Tibial nerve (tissue), 4 donors: ENCODE measurements at regions not wholly inside any gene's neighbourhood (a gene's known extent, or its start where the extent isn't known, plus 50 kb on each side); places are given as distances from the start of the nearest gene placed in this dataset.

ENCODE experiments used
- DNase-seq, 2 donors: peaks; one replicate each; pipeline ENCODE4 v3.0.0-alpha.2; 2019; ENCODE audit warnings: low spot score in 2 of 2
- H3K27ac ChIP-seq, 4 donors: fragments of 200-600 bp; sonication (generic) in 3 of 4; one replicate each; pipeline ENCODE4 v1.5.1; 2017 to 2019; ENCODE audit warnings: mild to moderate bottlenecking in 1 of 4
- H3K27me3 ChIP-seq, 2 donors: fragments of 200-600 bp; sonication (generic) in 1 of 2; one replicate each; pipeline versions ENCODE4 v1.5.1 to v1.6.0; 2017 to 2019
- H3K36me3 ChIP-seq, 3 donors: fragments of 200-600 bp; sonication (generic); one replicate each; pipeline ENCODE4 v1.5.1; 2018 to 2019
- H3K4me1 ChIP-seq, 4 donors: fragments of 200-600 bp; sonication (generic) in 3 of 4; one replicate each; pipeline ENCODE4 v1.5.1; 2017 to 2019
- H3K4me3 ChIP-seq, 4 donors: fragments of 200-600 bp; sonication (generic) in 3 of 4; one replicate each; pipeline ENCODE4 v1.5.1; 2017 to 2019; ENCODE audit warnings: mild to moderate bottlenecking in 1 of 4, moderate library complexity in 1 of 4
- H3K9me3 ChIP-seq, 4 donors: fragments of 200-600 bp; sonication (generic) in 3 of 4; one replicate each; pipeline ENCODE4 v1.5.1; 2017 to 2019
- EP300 ChIP-seq, 2 donors: sonication (generic); formaldehyde crosslinking; IDR thresholded peaks; one replicate each; pipeline ENCODE4 v1.6.1; 2017; ENCODE audit warnings: antibody characterized with exemption in 2 of 2, mild to moderate bottlenecking in 1 of 2
- POLR2A ChIP-seq, 2 donors: fragments of 450-650 bp; IDR thresholded peaks; one replicate each; pipeline ENCODE4 v1.6.1; 2017; ENCODE audit warnings: antibody characterized with exemption in 2 of 2, mild to moderate bottlenecking in 2 of 2, moderate library complexity in 2 of 2
- WGBS, 2 donors: methylation state at CpG; one replicate each; pipeline ENCODE4 v1.1.5; 2018; 5-methylcytosine and 5-hydroxymethylcytosine counted together
- TF ChIP-seq, protein P1 (sequence below), 5 experiments: fragments of 200-600 bp in 3 of 5; fragments of 450-650 bp in 2 of 5; sonication (generic) in 3 of 5; IDR thresholded peaks; one replicate each; pipeline ENCODE4 v1.5.1; 2016 to 2019; ENCODE audit warnings: antibody characterized with exemption in 5 of 5, mild to moderate bottlenecking in 3 of 5, moderate library complexity in 2 of 5

DNA sequence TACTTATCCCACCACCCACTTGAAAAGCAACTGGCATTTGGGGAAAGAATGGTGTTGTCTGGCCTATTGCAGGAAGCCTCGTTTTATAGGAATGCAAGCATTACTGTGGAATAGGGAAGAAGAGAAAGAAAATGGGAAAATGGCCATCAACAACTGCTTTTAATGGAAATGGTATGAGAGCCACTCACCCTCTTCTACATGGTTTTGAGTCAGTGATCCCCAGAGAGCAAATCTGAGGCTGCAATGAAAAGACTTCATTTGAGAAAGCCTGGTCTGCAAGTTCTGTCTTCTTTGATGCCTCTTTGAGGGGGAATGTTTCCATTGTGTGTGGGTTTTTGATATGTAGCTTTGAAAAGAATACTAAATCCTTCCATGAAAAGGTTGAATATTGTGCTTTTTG lies 172.3 kb upstream of the HDDC2 start:
- Histone ChIP-seq H3K4me1 (no peaks in the 10 kb centered on the region), H3K9me3 (no peaks in the 10 kb centered on the region), H3K27me3 (no peaks in the 10 kb centered on the region), H3K4me3 (no peak overlapping the region), H3K36me3 (no peaks in the 10 kb centered on the region), H3K27ac (no peak overlapping the region)
- no peak for DNase-seq
- WGBS, 2 donors = 15 to 18% methylated on average over 1 of the region's 1 CpG
- TF ChIP-seq EP300 (IDR thresholded peaks at IDR 0.05) = no peak
- TF ChIP-seq, protein P1, sequence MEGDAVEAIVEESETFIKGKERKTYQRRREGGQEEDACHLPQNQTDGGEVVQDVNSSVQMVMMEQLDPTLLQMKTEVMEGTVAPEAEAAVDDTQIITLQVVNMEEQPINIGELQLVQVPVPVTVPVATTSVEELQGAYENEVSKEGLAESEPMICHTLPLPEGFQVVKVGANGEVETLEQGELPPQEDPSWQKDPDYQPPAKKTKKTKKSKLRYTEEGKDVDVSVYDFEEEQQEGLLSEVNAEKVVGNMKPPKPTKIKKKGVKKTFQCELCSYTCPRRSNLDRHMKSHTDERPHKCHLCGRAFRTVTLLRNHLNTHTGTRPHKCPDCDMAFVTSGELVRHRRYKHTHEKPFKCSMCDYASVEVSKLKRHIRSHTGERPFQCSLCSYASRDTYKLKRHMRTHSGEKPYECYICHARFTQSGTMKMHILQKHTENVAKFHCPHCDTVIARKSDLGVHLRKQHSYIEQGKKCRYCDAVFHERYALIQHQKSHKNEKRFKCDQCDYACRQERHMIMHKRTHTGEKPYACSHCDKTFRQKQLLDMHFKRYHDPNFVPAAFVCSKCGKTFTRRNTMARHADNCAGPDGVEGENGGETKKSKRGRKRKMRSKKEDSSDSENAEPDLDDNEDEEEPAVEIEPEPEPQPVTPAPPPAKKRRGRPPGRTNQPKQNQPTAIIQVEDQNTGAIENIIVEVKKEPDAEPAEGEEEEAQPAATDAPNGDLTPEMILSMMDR (IDR thresholded peaks at IDR 0.05) = no peak
- no peak for TF ChIP-seq POLR2A (IDR thresholded peaks at IDR 0.05)

DNA sequence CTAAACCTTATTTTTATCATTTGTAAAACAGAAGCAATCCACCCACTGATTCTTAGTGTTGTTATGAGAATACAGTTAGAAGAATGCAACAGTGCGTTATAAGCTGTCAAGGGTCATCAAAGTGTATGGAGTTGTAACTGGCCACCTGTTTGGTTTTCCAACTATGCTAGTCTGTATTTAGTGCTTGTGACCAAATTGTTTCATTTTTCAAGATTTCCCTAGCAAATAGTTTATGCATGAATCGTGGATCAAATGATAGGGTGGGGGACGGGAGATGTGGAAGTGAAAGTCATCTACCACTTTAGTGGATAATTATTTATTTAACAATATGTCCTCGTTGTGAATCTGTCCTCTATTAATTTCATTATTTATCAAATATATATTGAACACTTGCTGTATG lies 175.4 kb upstream of the HDDC2 start:
- no peak for TF ChIP-seq EP300 (IDR thresholded peaks at IDR 0.05)
- TF ChIP-seq POLR2A (IDR thresholded peaks at IDR 0.05) = no peak
- TF ChIP-seq, protein P1 (IDR thresholded peaks at IDR 0.05) = no peak
- 77 to 80% methylated on average over 4 of the region's 4 CpGs for WGBS, 2 donors
- Histone ChIP-seq H3K4me1 (peaks cover 0 to 6% (median 0%) of the 10 kb centered on the region in 4 donors), H3K9me3 (no peaks in the 10 kb centered on the region), H3K36me3 (no peaks in the 10 kb centered on the region), H3K27me3 (no peaks in the 10 kb centered on the region), H3K4me3 (no peak overlapping the region), H3K27ac (no peak overlapping the region)
- no peak for DNase-seq

DNA sequence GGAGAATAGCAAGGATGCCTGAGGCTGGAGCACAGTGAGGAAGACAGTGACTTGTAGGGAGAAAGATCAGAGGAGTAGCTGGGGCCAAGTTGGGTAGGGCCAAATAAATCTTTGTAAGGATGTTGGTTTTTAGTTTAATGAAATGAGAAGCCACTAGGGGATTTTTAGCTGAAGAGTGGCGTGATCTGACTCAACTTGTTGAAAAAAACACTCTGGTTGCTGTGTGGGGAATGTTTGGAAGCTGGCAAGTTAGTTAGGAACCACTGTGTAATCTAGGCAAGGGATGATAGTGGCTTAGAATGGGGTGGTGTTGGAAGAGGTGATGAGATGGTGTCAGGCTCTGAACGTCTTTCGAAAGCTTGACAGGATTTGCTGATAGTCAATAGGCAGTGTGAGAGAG lies 176.1 kb upstream of the HDDC2 start:
- Histone ChIP-seq H3K27ac (no peak overlapping the region), H3K4me3 (no peak overlapping the region), H3K36me3 (no peaks in the 10 kb centered on the region), H3K9me3 (no peaks in the 10 kb centered on the region), H3K27me3 (no peaks in the 10 kb centered on the region), H3K4me1 (peaks cover 0 to 6% (median 0%) of the 10 kb centered on the region in 4 donors)
- no peak for DNase-seq
- TF ChIP-seq POLR2A (IDR thresholded peaks at IDR 0.05) = no peak
- WGBS, 2 donors = 76 to 79% methylated on average over 3 of the region's 3 CpGs

DNA sequence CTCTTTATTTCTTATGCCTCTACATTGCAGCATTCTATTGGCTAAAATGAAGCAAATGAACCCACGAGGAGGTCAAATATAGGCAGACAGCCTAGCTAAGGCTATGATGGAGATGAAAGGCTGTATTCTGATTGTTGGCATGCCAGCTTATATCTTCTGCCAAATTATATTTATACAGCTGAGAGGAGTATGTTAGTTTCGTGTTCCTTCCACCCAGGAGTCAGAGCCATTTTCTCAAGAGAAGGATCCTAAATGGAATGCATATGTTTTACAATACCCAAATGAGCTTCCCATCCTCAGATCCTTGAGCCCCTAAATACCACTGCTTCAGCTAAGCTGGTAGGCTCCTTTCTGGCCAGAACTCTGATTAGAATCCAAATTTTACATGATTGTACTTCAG lies 178.4 kb upstream of the HDDC2 start:
- no peak for DNase-seq
- no peaks in the 10 kb centered on the region for H3K27me3 ChIP-seq
- no peak overlapping the region for H3K4me3 ChIP-seq
- H3K36me3 ChIP-seq = no peaks in the 10 kb centered on the region
- WGBS, 2 donors = 44 to 50% methylated on average over 2 of the region's 2 CpGs
- no peak for TF ChIP-seq POLR2A (IDR thresholded peaks at IDR 0.05)
- TF ChIP-seq, protein P1 (IDR thresholded peaks at IDR 0.05) = no peak
- TF ChIP-seq EP300 (IDR thresholded peaks at IDR 0.05) = no peak
- H3K4me1 ChIP-seq = peaks cover 0 to 6% (median 0%) of the 10 kb centered on the region in 4 donors
- H3K27ac ChIP-seq = no peak overlapping the region
- H3K9me3 ChIP-seq = no peaks in the 10 kb centered on the region

DNA sequence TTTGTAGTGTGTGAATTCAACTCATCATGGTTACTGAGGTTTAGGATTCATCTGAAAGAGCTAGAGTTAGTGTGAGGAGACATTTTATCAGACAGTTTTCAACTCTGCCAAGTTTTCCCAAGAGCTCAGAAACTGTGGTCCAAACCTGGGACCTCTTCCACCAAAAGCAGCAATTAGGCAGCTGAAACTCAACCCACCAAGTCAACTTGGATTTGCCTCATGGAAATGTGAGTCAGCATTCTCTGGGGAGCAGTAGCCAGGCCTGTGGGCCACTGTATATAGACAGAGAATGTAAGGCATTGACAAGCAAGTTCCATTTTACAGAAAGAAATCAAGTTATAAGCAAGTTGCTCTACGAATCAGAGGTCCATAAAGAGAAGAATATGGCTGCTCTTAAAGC lies 178.8 kb upstream of the HDDC2 start:
- WGBS, 2 donors = 76 to 88% methylated on average over 1 of the region's 1 CpG
- no peak for TF ChIP-seq EP300 (IDR thresholded peaks at IDR 0.05)
- no peak for TF ChIP-seq POLR2A (IDR thresholded peaks at IDR 0.05)
- TF ChIP-seq, protein P1 (IDR thresholded peaks at IDR 0.05) = no peak
- Histone ChIP-seq H3K27ac (no peak overlapping the region), H3K4me3 (no peak overlapping the region), H3K36me3 (no peaks in the 10 kb centered on the region), H3K4me1 (peaks cover 0 to 6% (median 0%) of the 10 kb centered on the region in 4 donors), H3K9me3 (no peaks in the 10 kb centered on the region), H3K27me3 (no peaks in the 10 kb centered on the region)
- DNase-seq = no peak

DNA sequence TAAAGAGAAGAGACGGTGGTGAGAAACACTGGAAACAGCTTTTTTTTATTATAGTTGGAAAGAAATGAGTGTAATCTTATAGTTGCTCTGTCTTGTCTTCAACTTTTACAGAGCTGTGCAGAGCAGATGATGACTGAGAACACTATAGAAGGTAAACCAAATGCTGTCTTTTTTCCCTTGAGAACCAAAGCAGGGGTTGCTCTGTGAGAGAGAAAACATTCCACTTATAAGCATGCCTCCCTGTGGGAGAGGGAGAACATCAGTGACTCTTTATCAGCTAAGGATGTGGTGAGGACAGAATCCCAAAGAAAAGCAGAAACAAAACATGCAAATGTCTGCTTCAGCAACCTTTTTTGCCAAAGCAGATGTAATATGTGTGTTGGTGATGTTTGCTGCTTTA lies 179.3 kb upstream of the HDDC2 start:
- no peaks in the 10 kb centered on the region for H3K27me3 ChIP-seq
- H3K36me3 ChIP-seq = no peaks in the 10 kb centered on the region
- H3K4me1 ChIP-seq = peaks cover 0 to 6% (median 0%) of the 10 kb centered on the region in 4 donors
- DNase-seq = no peak
- TF ChIP-seq, protein P1 (IDR thresholded peaks at IDR 0.05) = no peak
- no peak for TF ChIP-seq POLR2A (IDR thresholded peaks at IDR 0.05)
- TF ChIP-seq EP300 (IDR thresholded peaks at IDR 0.05) = no peak
- 61 to 73% methylated on average over 1 of the region's 1 CpG for WGBS, 2 donors
- no peak overlapping the region for H3K27ac ChIP-seq
- H3K4me3 ChIP-seq = no peak overlapping the region
- H3K9me3 ChIP-seq = no peaks in the 10 kb centered on the region
